Right atrium auricular region (tissue), 2 donors: ENCODE measurements at regions not wholly inside any gene's neighbourhood (a gene's known extent, or its start where the extent isn't known, plus 50 kb on each side); places are given as distances from the start of the nearest gene placed in this dataset.

Source experiments
- DNase-seq: peaks from one replicate; pipeline ENCODE4 v3.0.0-alpha.2; 2019; ENCODE audit warnings: low spot score
- H3K27ac ChIP-seq, 2 donors: fragments of 200-600 bp; sonication (generic); 1 replicate in 1 of 2; 2 replicates in 1 of 2; pipeline ENCODE4 v1.5.1; 2016 to 2019
- H3K27me3 ChIP-seq, 2 donors: fragments of 200-600 bp; sonication (generic); one replicate each; pipeline versions ENCODE4 v1.5.1 to v1.6.0; 2017 to 2019
- H3K36me3 ChIP-seq: fragments of 200-600 bp; sonication (generic); one replicate; pipeline ENCODE4 v1.5.1; 2016
- H3K4me1 ChIP-seq, 2 donors: fragments of 200-600 bp; sonication (generic); one replicate each; pipeline versions ENCODE4 v1.5.1 to v1.6.0; 2017 to 2019
- H3K4me3 ChIP-seq, 2 donors: fragments of 200-600 bp; sonication (generic); 1 replicate in 1 of 2; 2 replicates in 1 of 2; pipeline ENCODE4 v1.5.1; 2017 to 2019; ENCODE audit warnings: mild to moderate bottlenecking in 1 of 2, moderate library complexity in 1 of 2
- H3K9me3 ChIP-seq, 2 donors: fragments of 200-600 bp; sonication (generic); one replicate each; pipeline ENCODE4 v1.5.1; 2019
- TF ChIP-seq, protein P1 (sequence below), 2 donors: fragments of 200-600 bp; sonication (generic); IDR thresholded peaks; one replicate each; pipeline ENCODE4 v1.5.1; 2019; ENCODE audit warnings: antibody characterized with exemption in 2 of 2

DNA sequence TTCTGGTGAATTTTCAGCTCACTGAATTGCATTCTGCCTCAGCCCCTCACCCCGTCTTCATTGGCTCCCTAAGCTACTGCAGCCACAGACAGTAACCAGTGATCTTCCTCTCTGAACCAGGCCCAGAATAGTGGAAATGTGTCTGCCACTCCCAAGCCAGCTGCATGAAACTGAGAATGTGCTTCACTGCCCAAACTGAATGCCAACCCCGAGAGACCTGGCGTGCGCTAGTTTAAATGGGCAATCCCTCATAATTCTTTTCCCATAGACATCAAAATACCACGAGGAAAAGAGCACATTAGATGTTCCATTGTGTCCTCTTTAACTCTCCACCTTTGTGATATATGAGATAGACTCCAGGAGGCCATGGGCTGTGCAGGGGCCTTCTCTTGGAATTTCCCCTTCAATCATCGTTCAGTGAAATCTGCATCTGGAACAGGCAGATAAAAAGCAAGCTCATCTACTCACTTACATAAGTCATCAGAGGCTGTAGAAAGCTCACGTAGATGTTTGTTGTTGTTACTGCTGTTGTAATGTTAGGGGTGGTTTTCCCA is 320.2 kb downstream of the NFIB start:
- TF ChIP-seq, protein P1, sequence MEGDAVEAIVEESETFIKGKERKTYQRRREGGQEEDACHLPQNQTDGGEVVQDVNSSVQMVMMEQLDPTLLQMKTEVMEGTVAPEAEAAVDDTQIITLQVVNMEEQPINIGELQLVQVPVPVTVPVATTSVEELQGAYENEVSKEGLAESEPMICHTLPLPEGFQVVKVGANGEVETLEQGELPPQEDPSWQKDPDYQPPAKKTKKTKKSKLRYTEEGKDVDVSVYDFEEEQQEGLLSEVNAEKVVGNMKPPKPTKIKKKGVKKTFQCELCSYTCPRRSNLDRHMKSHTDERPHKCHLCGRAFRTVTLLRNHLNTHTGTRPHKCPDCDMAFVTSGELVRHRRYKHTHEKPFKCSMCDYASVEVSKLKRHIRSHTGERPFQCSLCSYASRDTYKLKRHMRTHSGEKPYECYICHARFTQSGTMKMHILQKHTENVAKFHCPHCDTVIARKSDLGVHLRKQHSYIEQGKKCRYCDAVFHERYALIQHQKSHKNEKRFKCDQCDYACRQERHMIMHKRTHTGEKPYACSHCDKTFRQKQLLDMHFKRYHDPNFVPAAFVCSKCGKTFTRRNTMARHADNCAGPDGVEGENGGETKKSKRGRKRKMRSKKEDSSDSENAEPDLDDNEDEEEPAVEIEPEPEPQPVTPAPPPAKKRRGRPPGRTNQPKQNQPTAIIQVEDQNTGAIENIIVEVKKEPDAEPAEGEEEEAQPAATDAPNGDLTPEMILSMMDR (IDR thresholded peaks at IDR 0.05) = no peak
- Histone ChIP-seq H3K27ac (no peak overlapping the region), H3K36me3 (no peaks in the 10 kb centered on the region), H3K4me3 (no peak overlapping the region), H3K9me3 (no peaks in the 10 kb centered on the region), H3K27me3 (no peaks in the 10 kb centered on the region), H3K4me1 (no peaks in the 10 kb centered on the region)
- DNase-seq = no peak

DNA sequence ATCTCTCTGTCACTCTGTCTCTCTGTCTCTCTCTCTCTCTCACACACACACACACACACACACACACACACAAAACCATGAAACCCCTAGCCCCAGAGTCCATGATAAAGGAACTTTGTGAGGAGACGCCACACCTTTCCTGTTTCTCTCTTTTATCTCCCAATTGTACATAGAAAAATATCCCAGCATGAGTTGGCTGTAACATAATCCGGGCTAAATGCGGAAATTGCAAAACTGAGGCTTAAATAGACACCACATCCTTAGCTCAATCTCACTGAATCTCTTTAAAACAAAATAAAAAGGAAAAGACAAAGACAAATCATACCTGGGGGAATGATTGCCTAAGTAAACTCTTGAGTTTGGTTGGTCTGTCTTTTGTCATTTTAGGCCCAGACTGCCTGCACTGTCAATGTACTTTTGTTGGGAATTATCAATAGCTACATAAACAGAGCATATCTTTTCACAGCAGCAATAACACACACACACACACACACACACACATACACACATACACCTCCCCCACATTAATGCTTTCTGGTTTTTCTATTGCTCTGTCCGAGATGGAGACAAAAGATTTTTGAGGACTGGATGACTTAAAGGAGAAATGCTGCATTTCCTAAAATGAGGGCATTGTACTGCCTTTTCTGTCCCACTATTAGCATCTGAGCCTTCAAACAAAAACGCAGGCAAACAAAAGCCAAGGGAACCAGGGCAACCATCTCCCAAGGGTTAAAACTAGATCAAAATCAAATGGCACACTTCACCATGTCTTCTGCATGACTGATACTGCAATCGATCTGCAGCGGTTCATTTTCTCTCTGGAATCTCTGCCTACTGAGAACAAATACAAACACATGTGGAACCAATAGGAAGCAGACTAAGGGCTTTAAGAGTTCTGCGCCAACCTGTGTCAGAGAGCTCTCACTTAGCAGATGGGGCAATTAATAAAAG is 321.5 kb downstream of the NFIB start:
- Histone ChIP-seq H3K9me3 (no peaks in the 10 kb centered on the region), H3K27ac (no peak overlapping the region), H3K27me3 (no peaks in the 10 kb centered on the region), H3K4me1 (no peaks in the 10 kb centered on the region), H3K36me3 (no peaks in the 10 kb centered on the region), H3K4me3 (no peak overlapping the region)
- no peak for DNase-seq
- TF ChIP-seq, protein P1 (IDR thresholded peaks at IDR 0.05) = no peak

- no peaks in the 10 kb centered on the region for H3K36me3 ChIP-seq
- no peak overlapping the region for H3K27ac ChIP-seq
- no peak for DNase-seq
- H3K4me3 ChIP-seq = no peak overlapping the region
- TF ChIP-seq, protein P1 (IDR thresholded peaks at IDR 0.05) = no peak
- H3K27me3 ChIP-seq = no peaks in the 10 kb centered on the region
- no peaks in the 10 kb centered on the region for H3K4me1 ChIP-seq
- no peaks in the 10 kb centered on the region for H3K9me3 ChIP-seq
These were observed 322.5 kb downstream of the NFIB start for GRCh38 chr9:13991395-13991794.

- Histone ChIP-seq H3K9me3 (no peaks in the 10 kb centered on the region), H3K27ac (no peak overlapping the region), H3K27me3 (no peaks in the 10 kb centered on the region), H3K36me3 (no peaks in the 10 kb centered on the region), H3K4me3 (no peak overlapping the region), H3K4me1 (no peaks in the 10 kb centered on the region)
- no peak for DNase-seq
- TF ChIP-seq, protein P1 (IDR thresholded peaks at IDR 0.05) = no peak
These were observed 322.9 kb downstream of the NFIB start for GRCh38 chr9:13990994-13991393.

- TF ChIP-seq, protein P1 (IDR thresholded peaks at IDR 0.05) = no peak
These were observed 323.6 kb downstream of the NFIB start for GRCh38 chr9:13990331-13990730.

More at GRCh38 chr9:13990331-13990730, 323.6 kb downstream of the NFIB start:
- DNase-seq = no peak
- no peaks in the 10 kb centered on the region for H3K27me3 ChIP-seq
- no peak overlapping the region for H3K27ac ChIP-seq
- no peaks in the 10 kb centered on the region for H3K36me3 ChIP-seq
- H3K9me3 ChIP-seq = no peaks in the 10 kb centered on the region
- no peak overlapping the region for H3K4me3 ChIP-seq
- H3K4me1 ChIP-seq = no peaks in the 10 kb centered on the region
